ENCODE measurements at regions not wholly inside any gene's neighbourhood (a gene's known extent, or its start where the extent isn't known, plus 50 kb on each side); places are given as distances from the start of the nearest gene placed in this dataset.
"Not testable (repeated sequence)": the region's sequence is repeated elsewhere in the genome, so short reads cannot be mapped to it uniquely, and the experiment has no call there.

GRCh38 chr6:168192195-168192900 is 113.3 kb upstream of the FRMD1 start:
- no peak for DNase-seq

- DNase-seq: no peak
These were observed 111.8 kb upstream of the FRMD1 start for GRCh38 chr6:168190646-168191443.

GRCh38 chr6:168190014-168190405 is 111.0 kb upstream of the FRMD1 start:
- no peak for DNase-seq

GRCh38 chr6:168189200-168190013 is 110.4 kb upstream of the FRMD1 start:
- no peak for DNase-seq

- DNase-seq: no peak
These were observed 109.6 kb upstream of the FRMD1 start for GRCh38 chr6:168188369-168189199.

- DNase-seq: no peak
These were observed 107.4 kb upstream of the FRMD1 start for GRCh38 chr6:168186438-168186837.

- not testable (repeated sequence) for DNase-seq
These were observed 107.0 kb upstream of the FRMD1 start for GRCh38 chr6:168186018-168186417.

GRCh38 chr6:168184701-168185100 is 105.7 kb upstream of the FRMD1 start:
- no peak for DNase-seq

- DNase-seq: no peak
These were observed 104.6 kb upstream of the FRMD1 start for GRCh38 chr6:168183613-168183970.

- no peak for DNase-seq
These were observed 104.0 kb upstream of the FRMD1 start for GRCh38 chr6:168182908-168183612.

GRCh38 chr6:168182366-168182765 is 103.4 kb upstream of the FRMD1 start:
- no peak for DNase-seq

GRCh38 chr6:168181876-168182275 is 102.9 kb upstream of the FRMD1 start:
- DNase-seq: no peak

- DNase-seq: no peak
These were observed 102.3 kb upstream of the FRMD1 start for GRCh38 chr6:168181316-168181715.

- DNase-seq: no peak
These were observed 101.6 kb upstream of the FRMD1 start for GRCh38 chr6:168180548-168181011.

- DNase-seq: no peak
These were observed 100.8 kb upstream of the FRMD1 start for GRCh38 chr6:168179702-168180382.

- DNase-seq: no peak
These were observed 100.1 kb upstream of the FRMD1 start for GRCh38 chr6:168179133-168179532.

GRCh38 chr6:168177103-168177891 is 98.3 kb upstream of the FRMD1 start:
- no peak for DNase-seq

GRCh38 chr6:168171673-168172353 is 92.8 kb upstream of the FRMD1 start:
- no peak for DNase-seq

GRCh38 chr6:168170841-168171601 is 92.0 kb upstream of the FRMD1 start:
- DNase-seq: no peak

Measured in OCI-M1 (cell line).